Nucleus accumbens (tissue), 56 donors: ENCODE measurements at regions not wholly inside any gene's neighbourhood (a gene's known extent, or its start where the extent isn't known, plus 50 kb on each side); places are given as distances from the start of the nearest gene placed in this dataset.

Experiments used
- DNase-seq, 56 donors: peaks; one replicate each; lab custom pipeline; 2025; lab: John Stamatoyannopoulos, UW

GRCh38 chr3:182722907-182723306 is 70.4 kb upstream of the ATP11B start:
- DNase-seq, result no peak

- DNase-seq, result no peak
Observed at GRCh38 chr3:182723596-182723995, 69.7 kb upstream of the ATP11B start.

- peak in 1 of 56 donors; percentile 15 for DNase-seq
Observed at GRCh38 chr3:182725372-182726251, 67.7 kb upstream of the ATP11B start.

GRCh38 chr3:182726258-182727142 is 66.8 kb upstream of the ATP11B start:
- no peak for DNase-seq

GRCh38 chr3:182728238-182728637 is 65.1 kb upstream of the ATP11B start:
- no peak for DNase-seq

- DNase-seq, result no peak
Observed at GRCh38 chr3:182729903-182730674, 63.2 kb upstream of the ATP11B start.

GRCh38 chr3:182730675-182731042 is 62.6 kb upstream of the ATP11B start:
- DNase-seq, result no peak

- no peak for DNase-seq
Observed at GRCh38 chr3:182731764-182732163, 61.5 kb upstream of the ATP11B start.

- DNase-seq, result no peak
Observed at GRCh38 chr3:182732232-182733015, 60.9 kb upstream of the ATP11B start.

GRCh38 chr3:182735672-182736071 is 57.6 kb upstream of the ATP11B start:
- no peak for DNase-seq

GRCh38 chr3:182737825-182738224 is 55.5 kb upstream of the ATP11B start:
- DNase-seq, result no peak

- DNase-seq, result no peak
Observed at GRCh38 chr3:182738583-182739411, 54.5 kb upstream of the ATP11B start.

GRCh38 chr3:182739619-182740018 is 53.7 kb upstream of the ATP11B start:
- no peak for DNase-seq

GRCh38 chr3:182740710-182741109 is 52.6 kb upstream of the ATP11B start:
- DNase-seq, result no peak

GRCh38 chr3:182741214-182741613 is 52.1 kb upstream of the ATP11B start:
- no peak for DNase-seq
